ENCODE measurements at regions not wholly inside any gene's neighbourhood (a gene's known extent, or its start where the extent isn't known, plus 50 kb on each side); places are given as distances from the start of the nearest gene placed in this dataset.

DNA sequence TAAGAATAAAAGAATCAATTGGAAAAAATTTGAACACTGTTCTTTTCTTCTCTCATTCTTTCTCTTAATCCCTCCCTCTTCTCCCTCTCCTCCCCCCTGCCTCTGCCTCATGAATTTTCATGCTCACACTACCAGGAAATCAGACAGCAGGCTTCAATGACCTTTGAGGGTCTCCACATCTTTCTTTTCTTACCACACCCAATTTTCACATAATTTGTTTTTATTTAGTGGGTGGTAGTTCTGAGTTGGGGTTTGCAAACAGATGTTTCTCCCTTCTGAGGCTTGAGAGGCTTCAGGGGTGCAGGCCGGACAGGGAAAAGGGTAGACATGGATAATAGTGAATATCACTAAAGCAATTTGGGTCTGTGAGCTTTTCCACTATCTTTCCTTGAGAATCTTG, 95.5 kb downstream of the SPATA19 start:
- peaks cover 21% of the 10 kb centered on the region for H3K9me3 Mint-ChIP-seq (ENCODE audit: low read depth, unreplicated experiment)
- no TSS peak for BruUV-seq (replicated peaks)
- no peak for TF ChIP-seq CTCF (IDR thresholded peaks at IDR 0.05; ENCODE audit: unreplicated experiment)
- intact Hi-C loops (cut with micrococcal nuclease; ENCODE audit: unreplicated experiment) = no loop called here
- no peaks in the 10 kb centered on the region for H3K27me3 Mint-ChIP-seq (ENCODE audit: unreplicated experiment)
- no peaks in the 10 kb centered on the region for H3K36me3 Mint-ChIP-seq (ENCODE audit: insufficient read depth, unreplicated experiment)
- H3K4me3 Mint-ChIP-seq (ENCODE audit: low read depth, unreplicated experiment) = no peak overlapping the region
- no peak for DNase-seq
- no peaks in the 10 kb centered on the region for H3K4me1 Mint-ChIP-seq (ENCODE audit: low read depth, unreplicated experiment)
- no peak overlapping the region for H3K27ac Mint-ChIP-seq (ENCODE audit: unreplicated experiment)
- CTCF ChIA-PET = no interaction called here

DNA sequence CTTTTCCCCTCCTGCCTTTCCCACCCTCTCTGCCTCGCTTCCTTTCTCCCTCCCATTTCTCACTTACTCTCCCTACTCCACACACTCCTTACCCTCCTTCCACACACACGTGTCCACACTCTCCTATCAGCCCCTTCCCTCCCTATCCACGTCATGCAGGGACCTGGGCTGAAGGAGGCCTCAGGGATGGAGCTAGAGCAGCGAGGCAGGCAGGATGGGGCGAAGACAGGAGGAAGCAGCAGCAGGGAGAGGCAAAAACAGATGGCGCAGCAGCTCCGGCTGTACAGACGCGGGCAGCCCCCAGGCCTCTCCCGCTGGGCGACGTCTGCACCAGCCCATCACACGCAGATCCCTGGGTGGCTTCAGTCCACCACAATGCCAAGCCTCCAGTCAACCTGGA, 97.9 kb downstream of the SPATA19 start:
- BruUV-seq (replicated peaks) = no TSS peak
- intact Hi-C loops (cut with micrococcal nuclease; ENCODE audit: unreplicated experiment) = no loop called here
- Mint-ChIP-seq H3K27me3 (ENCODE audit: unreplicated experiment) (no peaks in the 10 kb centered on the region), H3K9me3 (ENCODE audit: low read depth, unreplicated experiment) (peaks cover 17% of the 10 kb centered on the region), H3K36me3 (ENCODE audit: insufficient read depth, unreplicated experiment) (no peaks in the 10 kb centered on the region), H3K4me1 (ENCODE audit: low read depth, unreplicated experiment) (no peaks in the 10 kb centered on the region), H3K27ac (ENCODE audit: unreplicated experiment) (no peak overlapping the region), H3K4me3 (ENCODE audit: low read depth, unreplicated experiment) (no peak overlapping the region)
- CTCF ChIA-PET = no interaction called here
- DNase-seq = no peak
- no peak for TF ChIP-seq CTCF (IDR thresholded peaks at IDR 0.05; ENCODE audit: unreplicated experiment)

- Mint-ChIP-seq H3K27ac (ENCODE audit: unreplicated experiment) (no peak overlapping the region), H3K4me3 (ENCODE audit: low read depth, unreplicated experiment) (no peak overlapping the region), H3K27me3 (ENCODE audit: unreplicated experiment) (no peaks in the 10 kb centered on the region), H3K36me3 (ENCODE audit: insufficient read depth, unreplicated experiment) (no peaks in the 10 kb centered on the region), H3K4me1 (ENCODE audit: low read depth, unreplicated experiment) (no peaks in the 10 kb centered on the region), H3K9me3 (ENCODE audit: low read depth, unreplicated experiment) (peaks cover 17% of the 10 kb centered on the region)
- intact Hi-C loops (cut with micrococcal nuclease; ENCODE audit: unreplicated experiment) = no loop called here
- BruUV-seq (replicated peaks) = no TSS peak
- no peak for DNase-seq
- no peak for TF ChIP-seq CTCF (IDR thresholded peaks at IDR 0.05; ENCODE audit: unreplicated experiment)
- CTCF ChIA-PET = no interaction called here
Observed at GRCh38 chr11:133746663-133747306, 98.5 kb downstream of the SPATA19 start.

DNA sequence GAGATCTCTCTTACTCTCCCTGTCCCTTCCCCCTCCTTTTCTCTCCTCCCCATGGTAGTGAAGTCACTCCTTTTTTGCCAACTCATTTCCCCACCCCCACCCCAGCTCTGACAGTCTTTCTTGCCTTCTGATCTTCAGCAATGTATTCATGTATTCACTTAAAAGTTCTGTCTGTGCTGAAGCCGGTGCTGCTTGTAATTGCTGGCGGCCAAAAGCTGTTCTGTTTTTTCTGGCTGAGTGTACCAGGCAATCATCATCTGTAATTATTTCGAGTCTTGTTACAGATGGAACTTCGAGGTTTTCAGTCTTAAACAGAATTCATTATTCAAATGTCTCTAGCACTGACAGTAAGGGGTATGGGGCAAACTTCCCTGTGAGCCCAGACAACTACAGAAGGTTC, 99.5 kb downstream of the SPATA19 start:
- H3K4me3 Mint-ChIP-seq (ENCODE audit: low read depth, unreplicated experiment) = no peak overlapping the region
- DNase-seq = no peak
- peaks cover 20% of the 10 kb centered on the region for H3K9me3 Mint-ChIP-seq (ENCODE audit: low read depth, unreplicated experiment)
- no peaks in the 10 kb centered on the region for H3K4me1 Mint-ChIP-seq (ENCODE audit: low read depth, unreplicated experiment)
- no peak for TF ChIP-seq CTCF (IDR thresholded peaks at IDR 0.05; ENCODE audit: unreplicated experiment)
- CTCF ChIA-PET = interaction anchor here (0.6 kb wide), 1 partner anchor 15 kb away, joined by 3 read pairs; no protein-coding TSS in a partner anchor
- no TSS peak for BruUV-seq (replicated peaks)
- no peaks in the 10 kb centered on the region for H3K36me3 Mint-ChIP-seq (ENCODE audit: insufficient read depth, unreplicated experiment)
- no peak overlapping the region for H3K27ac Mint-ChIP-seq (ENCODE audit: unreplicated experiment)
- intact Hi-C loops (cut with micrococcal nuclease; ENCODE audit: unreplicated experiment) = no loop called here
- H3K27me3 Mint-ChIP-seq (ENCODE audit: unreplicated experiment) = no peaks in the 10 kb centered on the region
